ENCODE measurements at regions not wholly inside any gene's neighbourhood (a gene's known extent, or its start where the extent isn't known, plus 50 kb on each side); places are given as distances from the start of the nearest gene placed in this dataset.
"Not testable (repeated sequence)": the region's sequence is repeated elsewhere in the genome, so short reads cannot be mapped to it uniquely, and the experiment has no call there.

GRCh38 chr3:20700714-20701113, 514.7 kb upstream of the SGO1 start:
- no peak for DNase-seq

GRCh38 chr3:20698896-20699295, 512.9 kb upstream of the SGO1 start:
- no peak for DNase-seq

DNA sequence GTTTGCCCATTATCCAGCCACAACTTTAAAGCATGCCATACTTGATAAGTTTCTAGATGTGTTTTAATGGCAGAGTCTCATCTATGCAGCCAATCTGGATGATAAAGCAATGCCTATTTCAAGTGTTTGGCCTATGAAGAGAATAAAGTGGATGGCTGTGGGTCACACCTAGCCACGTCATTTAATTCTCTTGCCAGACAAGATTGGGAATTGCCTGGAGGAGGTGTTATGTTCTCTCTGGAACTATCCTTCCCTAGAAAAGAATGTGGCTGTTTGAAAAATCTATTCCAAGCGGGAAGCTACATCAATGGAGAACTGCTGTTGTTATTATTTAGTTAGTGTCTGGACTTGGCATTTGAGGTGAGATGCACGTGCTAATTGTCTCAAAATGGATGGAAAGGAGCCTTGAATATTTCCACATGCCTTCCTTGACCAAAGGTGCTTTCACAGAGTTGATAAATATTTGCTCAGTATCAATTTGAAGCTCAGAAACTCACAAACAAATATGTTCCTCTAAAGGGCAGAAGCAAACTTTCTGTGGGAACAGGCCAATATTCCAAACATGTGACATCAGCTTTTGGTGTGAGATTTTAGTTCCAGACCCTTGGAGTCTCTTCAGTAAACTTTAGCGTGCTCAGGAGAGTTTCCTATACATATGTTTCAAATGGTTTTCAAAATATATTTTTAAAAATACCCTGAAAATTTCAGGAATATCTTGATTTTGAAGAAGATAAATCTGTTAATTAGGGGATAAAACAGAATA, 510.6 kb upstream of the SGO1 start:
- no peak for DNase-seq

- DNase-seq, result no peak
Measured at GRCh38 chr3:20692675-20693074, 506.7 kb upstream of the SGO1 start.

DNA sequence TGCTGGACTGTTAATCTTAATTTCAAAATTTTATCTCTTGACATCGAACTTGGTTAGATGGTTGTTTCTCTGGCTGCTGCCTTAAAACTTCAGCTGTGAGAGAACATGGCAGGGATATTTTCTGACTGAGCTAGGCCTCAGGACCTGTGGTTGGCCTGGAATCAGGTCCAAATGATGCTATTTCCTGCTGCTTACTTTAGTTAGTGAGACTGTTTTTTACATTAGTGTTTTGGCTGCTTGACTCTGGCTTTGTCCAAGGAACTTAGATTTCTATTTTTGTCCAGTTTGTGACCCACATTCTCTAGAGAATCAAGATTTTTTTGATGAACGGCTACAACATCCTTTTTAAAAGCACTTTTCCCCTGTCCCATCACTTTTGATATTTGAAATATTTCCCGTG, 497.9 kb upstream of the SGO1 start:
- DNase-seq, result no peak

DNA sequence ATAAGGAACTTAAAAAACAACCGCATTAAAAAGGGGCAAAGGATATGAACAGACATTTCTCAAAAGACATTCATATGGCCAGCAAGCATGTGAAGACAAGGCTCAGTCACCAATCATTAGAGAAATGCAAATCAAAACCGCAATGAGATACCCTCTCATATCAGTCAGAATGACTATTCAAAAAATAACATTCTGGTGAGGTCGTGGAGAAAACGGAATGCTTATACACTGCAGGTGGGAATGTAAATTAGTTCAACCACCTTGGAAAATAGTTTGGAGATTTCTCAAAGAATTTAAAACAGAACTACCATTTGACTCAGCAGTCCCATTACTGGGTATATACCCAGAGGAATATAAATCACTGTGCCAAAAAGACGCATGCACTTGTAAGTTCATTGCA, 496.6 kb upstream of the SGO1 start:
- DNase-seq, result no peak

DNA sequence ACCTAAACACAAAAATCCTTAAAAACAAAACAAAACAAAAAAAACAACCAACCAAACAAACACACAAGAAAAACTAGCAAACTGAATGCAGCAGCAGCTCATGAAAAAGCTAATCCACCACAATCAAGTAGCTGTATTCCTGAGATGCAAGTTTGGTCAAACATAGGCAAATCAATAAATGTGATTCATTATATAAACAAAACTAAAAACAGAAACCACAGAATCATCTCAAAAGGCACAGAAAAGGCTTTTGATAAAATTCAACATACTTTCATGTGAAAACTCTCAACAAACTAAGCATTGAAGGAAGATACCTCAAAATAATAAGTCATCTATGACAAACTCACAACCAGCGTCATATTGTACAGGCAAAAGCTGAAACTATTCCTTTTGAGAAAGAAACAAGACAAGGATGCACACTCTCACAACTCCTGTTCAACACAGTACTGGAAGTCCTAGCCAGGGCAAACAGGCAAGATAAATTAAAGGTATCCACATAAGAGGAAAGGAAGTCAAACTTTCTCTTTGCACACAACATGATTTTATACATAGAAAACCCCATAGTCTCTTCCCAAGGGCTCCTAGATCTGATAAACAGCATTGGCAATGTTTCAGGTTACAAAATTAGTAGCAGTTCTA, 495.1 kb upstream of the SGO1 start:
- no peak for DNase-seq

DNA sequence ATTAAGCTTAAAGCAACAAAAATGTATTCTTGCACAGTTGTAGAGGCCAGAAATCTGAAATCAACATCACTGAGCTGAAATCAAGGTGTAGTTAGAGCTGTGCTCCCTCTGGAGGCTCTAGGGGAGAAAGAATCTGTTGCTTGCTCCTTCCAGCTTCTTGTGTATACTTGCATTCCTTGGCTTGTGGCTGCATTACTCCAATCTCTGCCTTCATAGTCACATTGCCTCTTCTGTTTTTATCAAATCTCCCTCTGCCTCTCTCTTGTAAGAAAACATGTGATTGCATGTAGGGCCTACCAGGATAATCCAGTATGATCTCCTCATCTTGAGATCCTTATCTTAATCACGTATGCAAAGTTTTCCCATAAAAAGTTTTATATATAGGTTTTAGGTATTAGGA, 487.9 kb upstream of the SGO1 start:
- no peak for DNase-seq

DNA sequence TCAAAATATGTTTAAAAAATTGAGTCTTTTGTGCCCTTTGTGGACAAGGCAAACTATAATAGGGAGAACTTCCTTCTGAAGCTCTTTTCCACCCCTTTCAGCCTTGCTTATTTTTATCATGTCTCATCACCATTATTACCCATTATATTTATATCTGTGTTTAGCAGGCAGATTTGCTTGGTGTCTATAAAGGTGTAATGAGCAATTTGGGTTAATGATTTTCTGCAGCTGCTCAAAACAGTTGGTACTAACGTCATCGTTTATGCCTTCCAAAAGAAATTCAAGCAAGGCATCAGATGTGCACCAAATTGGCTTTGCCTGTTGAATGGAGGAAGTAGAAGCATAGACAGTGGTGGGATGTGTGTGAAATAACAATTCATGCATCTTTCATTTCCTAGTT, 483.7 kb upstream of the SGO1 start:
- DNase-seq, result no peak

DNA sequence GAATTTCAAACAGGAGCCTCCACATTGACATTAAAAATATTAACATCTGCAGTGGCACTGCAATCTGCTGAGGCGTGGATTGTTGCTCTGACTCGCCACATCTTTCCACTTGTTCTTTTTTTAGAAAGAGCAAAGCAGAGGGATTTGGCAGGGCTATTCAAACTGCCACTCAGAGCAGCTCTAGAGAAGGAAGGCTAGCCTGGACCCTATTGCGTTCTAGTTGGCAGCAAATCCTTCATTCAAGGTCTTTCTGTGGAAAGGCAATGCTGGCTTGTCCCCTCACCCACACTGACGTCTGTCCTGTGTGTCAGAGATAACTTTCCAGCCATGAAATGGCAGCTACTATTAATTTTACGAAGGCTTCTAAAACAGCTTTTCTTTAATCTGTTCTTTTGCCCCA, 483.2 kb upstream of the SGO1 start:
- no peak for DNase-seq

DNA sequence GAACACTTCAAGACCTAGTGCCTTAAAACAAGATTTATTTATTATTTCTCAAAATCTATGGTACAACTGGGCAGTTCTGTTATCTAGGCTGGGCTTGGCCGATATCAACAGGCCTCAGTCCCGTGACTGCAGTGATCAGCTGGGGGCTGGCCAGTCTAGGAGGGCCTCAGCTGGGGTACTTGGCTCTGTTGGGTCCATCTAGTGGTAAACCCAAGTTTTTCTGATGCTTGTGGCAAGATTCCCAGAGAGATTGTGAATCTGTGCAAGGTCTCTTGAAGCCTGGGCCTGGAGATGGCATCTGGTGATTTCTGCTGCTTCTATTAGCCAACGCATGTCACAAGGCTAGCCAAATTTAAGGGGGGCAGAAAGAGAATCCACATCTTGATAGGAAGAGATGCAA, 482.4 kb upstream of the SGO1 start:
- DNase-seq, result no peak

DNA sequence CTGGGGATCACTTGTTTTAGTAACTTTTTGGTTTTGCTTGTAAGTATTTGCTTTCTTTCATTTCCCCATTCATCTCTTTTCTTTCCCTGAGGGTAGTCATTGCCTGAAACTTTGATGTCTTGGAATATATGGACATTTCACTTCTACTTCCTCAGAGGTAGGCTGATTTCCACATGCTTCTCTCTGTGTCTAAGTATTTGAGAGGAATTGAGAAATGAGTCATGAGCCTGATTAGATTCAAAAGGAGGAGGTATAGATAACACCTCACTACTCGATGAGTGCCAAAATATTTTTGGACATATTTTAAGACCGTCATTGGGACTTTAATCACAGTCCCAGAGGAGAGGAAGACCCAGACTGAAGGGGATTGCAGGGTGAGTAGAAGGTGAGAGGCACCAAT, 480.1 kb upstream of the SGO1 start:
- no peak for DNase-seq

DNA sequence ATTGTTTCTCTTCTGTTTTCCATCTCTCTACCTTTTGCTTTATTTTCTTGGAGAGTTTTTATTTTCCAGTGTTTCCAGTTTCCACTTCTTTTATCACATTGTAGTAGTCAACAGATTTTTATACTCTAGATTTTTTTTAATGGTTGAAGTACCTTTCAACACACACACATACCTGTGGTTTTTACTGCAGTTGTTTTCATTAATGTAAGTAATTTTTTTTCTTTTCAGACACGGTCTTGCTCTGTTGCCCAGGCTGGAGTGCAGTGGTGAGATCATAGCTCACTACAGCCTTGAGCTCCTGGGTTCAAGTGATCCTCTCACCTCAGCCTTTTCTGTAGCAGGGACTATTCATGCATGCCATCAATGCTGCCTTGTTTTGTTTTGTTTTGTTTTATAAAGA, 472.5 kb upstream of the SGO1 start:
- no peak for DNase-seq

DNA sequence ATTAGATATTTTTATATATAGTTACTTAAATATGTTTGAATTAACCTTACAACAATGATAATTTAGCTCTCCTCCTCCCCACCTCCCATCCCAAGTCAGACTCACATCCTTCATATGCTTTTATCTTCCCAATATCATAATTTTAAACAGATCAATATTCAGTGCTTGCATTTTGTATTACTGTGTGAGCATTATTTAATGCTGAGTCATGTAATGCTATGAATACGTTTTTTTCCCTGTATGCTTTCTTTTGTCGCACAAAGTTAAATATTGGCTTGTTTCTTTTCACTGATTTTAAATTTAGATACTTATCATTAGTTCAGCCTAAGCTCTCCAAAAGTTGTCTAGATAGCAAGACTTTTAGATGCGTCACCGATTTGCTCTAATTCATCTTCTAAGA, 471.6 kb upstream of the SGO1 start:
- DNase-seq, result no peak

GRCh38 chr3:20652231-20652986, 466.4 kb upstream of the SGO1 start:
- DNase-seq, result no peak

GRCh38 chr3:20648921-20649381, 462.9 kb upstream of the SGO1 start:
- no peak for DNase-seq

GRCh38 chr3:20648294-20648693, 462.3 kb upstream of the SGO1 start:
- no peak for DNase-seq

DNA sequence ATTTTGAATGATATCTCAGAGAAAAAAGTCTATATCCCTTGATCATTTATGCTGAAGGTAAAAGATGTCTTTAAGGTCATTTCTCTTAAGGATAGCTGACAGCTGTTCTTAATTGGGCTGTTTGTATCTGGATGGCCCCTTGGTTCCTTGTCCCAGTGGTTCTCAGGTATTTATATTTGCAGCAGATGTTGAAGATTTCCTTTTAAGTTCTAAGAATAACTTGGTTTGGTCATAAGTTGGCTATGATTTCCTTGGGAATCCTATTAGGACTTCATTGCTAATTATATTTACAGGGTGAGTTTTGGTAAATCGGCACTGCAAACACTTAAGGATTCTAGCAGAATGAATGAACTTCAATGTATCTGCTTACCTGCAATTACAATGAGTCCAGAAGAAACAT, 460.4 kb upstream of the SGO1 start:
- no peak for DNase-seq

- DNase-seq, result no peak
Measured at GRCh38 chr3:20645340-20645739, 459.3 kb upstream of the SGO1 start.

- DNase-seq, result no peak
Measured at GRCh38 chr3:20637729-20638128, 451.7 kb upstream of the SGO1 start.

GRCh38 chr3:20622304-20622703, 436.3 kb upstream of the SGO1 start:
- no peak for DNase-seq

DNA sequence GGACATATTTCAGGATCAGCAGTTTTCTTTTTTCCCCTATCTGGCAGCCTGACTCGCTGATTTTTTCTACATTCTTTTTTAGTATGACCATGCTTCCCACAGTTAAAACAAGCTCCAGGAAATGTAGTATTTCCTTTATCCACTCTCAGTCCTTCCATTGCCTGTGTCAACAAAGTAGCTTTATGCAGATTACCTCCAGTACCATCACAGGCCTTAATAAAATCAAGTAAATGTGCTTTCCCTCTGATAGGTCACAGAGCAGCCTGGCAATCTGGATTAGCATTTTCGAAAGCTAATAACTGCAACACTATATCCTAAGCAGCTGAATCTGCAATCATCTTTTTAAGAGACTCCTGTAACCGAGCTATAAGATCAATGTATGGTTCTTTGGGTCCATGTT, 432.6 kb upstream of the SGO1 start:
- DNase-seq, result not testable (repeated sequence)

DNA sequence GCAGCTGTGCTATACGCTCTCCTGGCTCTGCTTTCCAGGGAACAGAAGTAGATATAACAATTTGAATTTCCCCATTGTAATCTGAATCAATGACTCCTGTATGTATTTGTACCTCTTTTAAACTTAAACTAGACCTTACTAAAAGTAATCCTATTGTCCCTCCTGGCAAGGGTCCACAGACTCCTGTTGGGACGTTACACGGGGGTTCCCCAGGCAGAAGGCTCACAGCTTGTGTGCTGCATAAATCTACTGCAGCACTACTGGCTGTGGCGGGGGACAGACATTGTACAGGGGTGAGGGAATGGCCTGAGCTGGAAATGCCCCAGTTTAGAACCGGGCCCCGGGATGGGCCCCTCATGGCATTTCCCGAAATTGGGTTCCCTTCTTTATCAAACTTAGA, 432.2 kb upstream of the SGO1 start:
- DNase-seq, result not testable (repeated sequence)

DNA sequence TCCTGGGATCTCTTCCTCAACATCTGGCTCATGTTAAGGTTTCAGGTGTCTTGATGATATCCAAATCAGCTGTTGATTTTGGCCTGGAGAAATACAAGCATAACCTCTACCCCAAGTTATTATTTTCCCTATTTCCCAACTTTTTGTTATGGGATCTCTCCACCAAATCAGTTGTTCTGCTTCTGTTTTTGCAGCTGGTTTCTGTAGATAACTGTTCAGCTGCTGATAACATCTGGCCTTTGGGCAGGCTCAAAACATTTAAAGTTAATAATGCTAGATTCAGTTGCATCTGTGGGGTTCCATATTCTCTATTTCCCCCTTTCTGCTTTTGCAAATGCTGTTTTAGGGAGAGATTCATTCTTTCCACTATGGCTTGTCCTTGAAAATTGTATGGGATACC, 430.0 kb upstream of the SGO1 start:
- DNase-seq, result not testable (repeated sequence)
